ENCODE measurements at regions not wholly inside any gene's neighbourhood (a gene's known extent, or its start where the extent isn't known, plus 50 kb on each side); places are given as distances from the start of the nearest gene placed in this dataset.

DNA sequence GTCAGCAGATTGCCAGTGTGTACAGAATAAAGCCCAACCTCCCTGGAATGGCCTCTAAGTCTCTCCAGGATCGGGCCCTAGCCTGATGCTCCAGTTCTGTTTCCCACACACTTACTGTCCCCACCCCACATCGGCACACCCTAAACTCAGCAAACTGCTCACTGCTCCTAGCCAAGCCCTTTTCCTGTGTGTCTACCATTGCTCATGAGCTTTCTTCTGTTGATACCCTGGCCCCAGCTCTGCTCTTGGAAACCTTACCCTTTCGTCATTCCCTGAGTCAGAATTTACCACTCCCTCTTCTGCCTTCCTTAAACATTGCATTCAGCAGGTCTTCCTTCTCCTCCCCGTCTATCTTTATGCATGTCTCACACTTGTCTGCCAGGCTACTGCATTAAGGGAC is 158.9 kb downstream of the TMX1 start:
- Histone ChIP-seq H3K27ac (ENCODE audit: low read depth, low read length, poor library complexity, severe bottlenecking) (no peak overlapping the region), H3K27me3 (replicated peaks; ENCODE audit: insufficient read depth, low read depth, low read length, poor library complexity) (no peaks in the 10 kb centered on the region), H3K4me1 (ENCODE audit: insufficient read depth, low read length, poor library complexity, severe bottlenecking) (no peaks in the 10 kb centered on the region), H3K36me3 (ENCODE audit: insufficient read depth, low read length, poor library complexity, severe bottlenecking) (no peaks in the 10 kb centered on the region), H3K9me3 (ENCODE audit: low read depth, low read length, poor library complexity, severe bottlenecking) (no peaks in the 10 kb centered on the region), H3K4me3 (ENCODE audit: low read depth, low read length, poor library complexity, severe bottlenecking) (no peak overlapping the region)
- BruUV-seq (replicated peaks): no TSS peak
- TF ChIP-seq, protein P1, sequence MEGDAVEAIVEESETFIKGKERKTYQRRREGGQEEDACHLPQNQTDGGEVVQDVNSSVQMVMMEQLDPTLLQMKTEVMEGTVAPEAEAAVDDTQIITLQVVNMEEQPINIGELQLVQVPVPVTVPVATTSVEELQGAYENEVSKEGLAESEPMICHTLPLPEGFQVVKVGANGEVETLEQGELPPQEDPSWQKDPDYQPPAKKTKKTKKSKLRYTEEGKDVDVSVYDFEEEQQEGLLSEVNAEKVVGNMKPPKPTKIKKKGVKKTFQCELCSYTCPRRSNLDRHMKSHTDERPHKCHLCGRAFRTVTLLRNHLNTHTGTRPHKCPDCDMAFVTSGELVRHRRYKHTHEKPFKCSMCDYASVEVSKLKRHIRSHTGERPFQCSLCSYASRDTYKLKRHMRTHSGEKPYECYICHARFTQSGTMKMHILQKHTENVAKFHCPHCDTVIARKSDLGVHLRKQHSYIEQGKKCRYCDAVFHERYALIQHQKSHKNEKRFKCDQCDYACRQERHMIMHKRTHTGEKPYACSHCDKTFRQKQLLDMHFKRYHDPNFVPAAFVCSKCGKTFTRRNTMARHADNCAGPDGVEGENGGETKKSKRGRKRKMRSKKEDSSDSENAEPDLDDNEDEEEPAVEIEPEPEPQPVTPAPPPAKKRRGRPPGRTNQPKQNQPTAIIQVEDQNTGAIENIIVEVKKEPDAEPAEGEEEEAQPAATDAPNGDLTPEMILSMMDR (conservative IDR thresholded peaks at IDR 0.05; ENCODE audit: low read depth, low read length): no peak
- no peak for TF ChIP-seq EZH2 (IDR thresholded peaks at IDR 0.05; ENCODE audit: borderline replicate concordance, low read depth, low read length, poor library complexity, severe bottlenecking)
- no peak for DNase-seq (ENCODE audit: low spot score)
- POLR2A ChIA-PET (ENCODE audit: low non-redundant PET): no interaction called here
- intact Hi-C loops (cut with micrococcal nuclease; ENCODE audit: unreplicated experiment): no loop called here
- CTCF ChIA-PET: no interaction called here

DNA sequence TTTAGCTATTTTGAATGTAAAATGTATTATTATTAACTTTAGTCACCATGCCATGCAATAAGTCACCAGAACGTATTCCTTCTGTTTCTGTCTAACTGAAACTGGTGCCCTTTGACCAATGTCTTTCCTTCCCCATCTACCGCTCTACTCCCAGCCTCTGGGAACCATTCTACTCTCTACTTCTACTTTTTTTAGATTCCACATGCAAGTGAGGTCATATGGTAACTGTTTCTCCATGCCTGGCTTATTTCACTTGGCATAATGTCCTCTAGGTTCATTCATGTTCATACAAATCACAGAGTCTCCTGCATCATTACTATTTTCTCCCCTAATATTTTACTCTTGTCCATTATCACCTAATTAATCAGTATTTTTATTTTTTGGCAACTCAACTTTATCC is 160.1 kb downstream of the TMX1 start:
- no TSS peak for BruUV-seq (replicated peaks)
- no peaks in the 10 kb centered on the region for H3K36me3 ChIP-seq (ENCODE audit: insufficient read depth, low read length, poor library complexity, severe bottlenecking)
- intact Hi-C loops (cut with micrococcal nuclease; ENCODE audit: unreplicated experiment): no loop called here
- ChIA-PET CTCF (no interaction called here), POLR2A (ENCODE audit: low non-redundant PET) (no interaction called here)
- no peaks in the 10 kb centered on the region for H3K27me3 ChIP-seq (replicated peaks; ENCODE audit: insufficient read depth, low read depth, low read length, poor library complexity)
- no peak for DNase-seq (ENCODE audit: low spot score)
- no peaks in the 10 kb centered on the region for H3K4me1 ChIP-seq (ENCODE audit: insufficient read depth, low read length, poor library complexity, severe bottlenecking)
- no peaks in the 10 kb centered on the region for H3K9me3 ChIP-seq (ENCODE audit: low read depth, low read length, poor library complexity, severe bottlenecking)
- H3K4me3 ChIP-seq (ENCODE audit: low read depth, low read length, poor library complexity, severe bottlenecking): no peak overlapping the region
- no peak overlapping the region for H3K27ac ChIP-seq (ENCODE audit: low read depth, low read length, poor library complexity, severe bottlenecking)
- TF ChIP-seq, protein P1 (conservative IDR thresholded peaks at IDR 0.05; ENCODE audit: low read depth, low read length): no peak

DNA sequence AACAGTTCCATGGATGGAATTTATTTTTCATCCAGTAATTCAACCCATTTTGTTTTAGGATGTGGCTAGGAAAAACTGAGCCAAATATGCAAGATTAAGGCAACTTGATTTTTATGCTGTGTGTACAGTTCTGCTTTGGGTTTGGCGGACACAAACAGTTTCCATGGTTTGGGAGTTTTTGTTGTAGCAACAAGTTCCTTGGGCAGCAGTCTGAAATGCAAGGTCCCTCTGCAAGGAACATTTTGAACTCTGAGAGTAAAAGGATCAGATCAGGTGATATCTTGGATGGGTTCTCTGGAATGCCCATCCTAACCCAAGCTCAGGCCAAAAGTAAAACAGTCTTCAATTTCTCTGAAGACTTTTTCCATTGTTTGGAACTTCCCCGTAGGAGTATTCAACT is 161.2 kb downstream of the TMX1 start:
- H3K4me3 ChIP-seq (ENCODE audit: low read depth, low read length, poor library complexity, severe bottlenecking): no peak overlapping the region
- intact Hi-C loops (cut with micrococcal nuclease; ENCODE audit: unreplicated experiment): no loop called here
- no peak overlapping the region for H3K27ac ChIP-seq (ENCODE audit: low read depth, low read length, poor library complexity, severe bottlenecking)
- no peaks in the 10 kb centered on the region for H3K4me1 ChIP-seq (ENCODE audit: insufficient read depth, low read length, poor library complexity, severe bottlenecking)
- DNase-seq (ENCODE audit: low spot score): no peak
- TF ChIP-seq EZH2 (IDR thresholded peaks at IDR 0.05; ENCODE audit: borderline replicate concordance, low read depth, low read length, poor library complexity, severe bottlenecking): no peak
- TF ChIP-seq, protein P1 (conservative IDR thresholded peaks at IDR 0.05; ENCODE audit: low read depth, low read length): no peak
- ChIA-PET POLR2A (ENCODE audit: low non-redundant PET) (no interaction called here), CTCF (no interaction called here)
- H3K36me3 ChIP-seq (ENCODE audit: insufficient read depth, low read length, poor library complexity, severe bottlenecking): no peaks in the 10 kb centered on the region
- no peaks in the 10 kb centered on the region for H3K9me3 ChIP-seq (ENCODE audit: low read depth, low read length, poor library complexity, severe bottlenecking)
- no peaks in the 10 kb centered on the region for H3K27me3 ChIP-seq (replicated peaks; ENCODE audit: insufficient read depth, low read depth, low read length, poor library complexity)
- no TSS peak for BruUV-seq (replicated peaks)

Measured in A673 (cell line).